ENCODE measurements at regions not wholly inside any gene's neighbourhood (a gene's known extent, or its start where the extent isn't known, plus 50 kb on each side); places are given as distances from the start of the nearest gene placed in this dataset.
"Not testable (repeated sequence)": the region's sequence is repeated elsewhere in the genome, so short reads cannot be mapped to it uniquely, and the experiment has no call there.

- ChIA-PET POLR2A (no interaction called here), CTCF (no interaction called here)
These were observed 198.8 kb upstream of the TTC14 start for GRCh38 chr3:180403156-180403555.

GRCh38 chr3:180408654-180409053, 193.3 kb upstream of the TTC14 start:
- POLR2A ChIA-PET: no interaction called here
- CTCF ChIA-PET: no interaction called here

- POLR2A ChIA-PET: no interaction called here
- CTCF ChIA-PET: no interaction called here
These were observed 192.8 kb upstream of the TTC14 start for GRCh38 chr3:180409170-180409569.

- ChIA-PET POLR2A (no interaction called here), CTCF (no interaction called here)
These were observed 192.1 kb upstream of the TTC14 start for GRCh38 chr3:180409883-180410282.

GRCh38 chr3:180414157-180414556, 187.8 kb upstream of the TTC14 start:
- POLR2A ChIA-PET: no interaction called here
- CTCF ChIA-PET: no interaction called here

- POLR2A ChIA-PET: no interaction called here
- CTCF ChIA-PET: no interaction called here
These were observed 185.8 kb upstream of the TTC14 start for GRCh38 chr3:180416111-180416594.

GRCh38 chr3:180417241-180417640, 184.7 kb upstream of the TTC14 start:
- POLR2A ChIA-PET: no interaction called here

GRCh38 chr3:180420016-180420415, 181.9 kb upstream of the TTC14 start:
- ChIA-PET CTCF (no interaction called here), POLR2A (no interaction called here)

More at GRCh38 chr3:180417241-180417640, 184.7 kb upstream of the TTC14 start:
- CTCF ChIA-PET: no interaction called here

- ChIA-PET POLR2A (no interaction called here), CTCF (no interaction called here)
These were observed 181.2 kb upstream of the TTC14 start for GRCh38 chr3:180420804-180421203.

- ChIA-PET POLR2A (no interaction called here), CTCF (no interaction called here)
These were observed 180.7 kb upstream of the TTC14 start for GRCh38 chr3:180421221-180421620.

- POLR2A ChIA-PET: no interaction called here
- CTCF ChIA-PET: no interaction called here
These were observed 180.2 kb upstream of the TTC14 start for GRCh38 chr3:180421721-180422120.

- POLR2A ChIA-PET, CTCF ChIA-PET: not testable (repeated sequence)
These were observed 177.7 kb upstream of the TTC14 start for GRCh38 chr3:180424305-180424704.

- ChIA-PET POLR2A (no interaction called here), CTCF (no interaction called here)
These were observed 171.1 kb upstream of the TTC14 start for GRCh38 chr3:180430896-180431295.

- CTCF ChIA-PET: no interaction called here
- POLR2A ChIA-PET: no interaction called here
These were observed 168.8 kb upstream of the TTC14 start for GRCh38 chr3:180433152-180433551.

GRCh38 chr3:180447136-180447535, 154.8 kb upstream of the TTC14 start:
- ChIA-PET CTCF (no interaction called here), POLR2A (no interaction called here)

GRCh38 chr3:180448407-180448806, 153.6 kb upstream of the TTC14 start:
- POLR2A ChIA-PET, CTCF ChIA-PET: not testable (repeated sequence)

GRCh38 chr3:180457225-180457624, 144.7 kb upstream of the TTC14 start:
- CTCF ChIA-PET: no interaction called here

GRCh38 chr3:180466401-180467011, 135.5 kb upstream of the TTC14 start:
- CTCF ChIA-PET: no interaction called here
- POLR2A ChIA-PET: no interaction called here

More at GRCh38 chr3:180457225-180457624, 144.7 kb upstream of the TTC14 start:
- POLR2A ChIA-PET: no interaction called here

GRCh38 chr3:180467177-180467576, 134.8 kb upstream of the TTC14 start:
- ChIA-PET POLR2A (no interaction called here), CTCF (no interaction called here)

GRCh38 chr3:180469149-180469548, 132.8 kb upstream of the TTC14 start:
- POLR2A ChIA-PET: no interaction called here
- CTCF ChIA-PET: no interaction called here

GRCh38 chr3:180478695-180479094, 123.3 kb upstream of the TTC14 start:
- POLR2A ChIA-PET: no interaction called here
- CTCF ChIA-PET: no interaction called here

GRCh38 chr3:180492047-180492446, 109.9 kb upstream of the TTC14 start:
- POLR2A ChIA-PET: no interaction called here
- CTCF ChIA-PET: no interaction called here

GRCh38 chr3:180496995-180497394, 105.0 kb upstream of the TTC14 start:
- CTCF ChIA-PET: no interaction called here
- POLR2A ChIA-PET: no interaction called here
